ENCODE measurements at regions not wholly inside any gene's neighbourhood (a gene's known extent, or its start where the extent isn't known, plus 50 kb on each side); places are given as distances from the start of the nearest gene placed in this dataset.

- no peak for TF ChIP-seq UBTF (IDR thresholded peaks at IDR 0.05; ENCODE audit: borderline replicate concordance in 1 of 2, low read depth in 2 of 2, low read length in 2 of 2)
- TF ChIP-seq EHMT2 (IDR thresholded peaks at IDR 0.05), result no peak
These were observed 51.5 kb upstream of the DCC start (continued) for GRCh38 chr18:52288403-52289004.

GRCh38 chr18:52289392-52289791 lies 50.6 kb upstream of the DCC start:
- Histone ChIP-seq H3K4me3 (no peak overlapping the region), H3K9ac (ENCODE audit: insufficient read depth in 1 of 2, low read depth in 2 of 2, low read length in 2 of 2) (no peak overlapping the region), H3K79me2 (ENCODE audit: control insufficient read depth, insufficient read depth, low read length) (no peaks in the 10 kb centered on the region), H4K20me1 (replicated peaks; ENCODE audit: control insufficient read depth, insufficient read depth, low read length) (no peaks in the 10 kb centered on the region), H3K27me3 (ENCODE audit: control insufficient read depth in 2 of 2, insufficient read depth in 2 of 2, low read length in 2 of 2) (no peaks in the 10 kb centered on the region), H3K27ac (ENCODE audit: extremely low read depth, low read depth, low read length) (no peak overlapping the region), H3K4me2 (ENCODE audit: insufficient read depth, low read length) (no peak overlapping the region), H3K9me1 (ENCODE audit: control insufficient read depth, insufficient read depth, low read length) (no peaks in the 10 kb centered on the region), H3K4me1 (replicated peaks in 1 of 2; ENCODE audit: control insufficient read depth in 2 of 2, insufficient read depth in 2 of 2, low read length in 2 of 2) (no peaks in the 10 kb centered on the region), H3K36me3 (ENCODE audit: control insufficient read depth, insufficient read depth, low read length) (no peaks in the 10 kb centered on the region), H3K9me3 (replicated peaks; ENCODE audit: control insufficient read depth, insufficient read depth, low read depth, low read length) (no peaks in the 10 kb centered on the region), H2AFZ (ENCODE audit: low read depth, low read length) (no peak overlapping the region)
- ATAC-seq (no peak), FAIRE-seq (no peak), DNase-seq (ENCODE audit: extremely low read depth in 1 of 4, low spot score in 3 of 4) (no peak)
- BruUV-seq (replicated peaks), result no TSS peak
- WGBS (ENCODE audit: insufficient coverage, low coverage, missing lambda C conversion rate), result 0% methylated on average over 1 of the region's 1 CpG
- in situ Hi-C loops (cut with MboI) (loop anchor here (25.0 kb wide), 1 partner anchor 1177 kb away; no protein-coding TSS in a partner anchor), intact Hi-C loops (cut with micrococcal nuclease) (no loop called here)
- CTCF ChIA-PET (ENCODE audit: low intra/inter-chr PET ratio), result no interaction called here
- POLR2A ChIA-PET, result no interaction called here
- TF ChIP-seq POLR2B (IDR thresholded peaks at IDR 0.05; ENCODE audit: low read depth, partially characterized antibody), result no peak
- TF ChIP-seq ZNF780A (CRISPR knock-in tag; IDR thresholded peaks at IDR 0.05), result no peak
- no peak for TF ChIP-seq TSHZ1 (CRISPR knock-in tag; IDR thresholded peaks at IDR 0.05)
- no peak for TF ChIP-seq CBX2 (IDR thresholded peaks at IDR 0.05; ENCODE audit: insufficient read depth, low read length, poor library complexity, severe bottlenecking)
- TF ChIP-seq MXI1 (IDR thresholded peaks at IDR 0.05; ENCODE audit: low read depth, low read length), result no peak
- TF ChIP-seq ZNF143 (CRISPR knock-in tag; IDR thresholded peaks at IDR 0.05), result no peak
- TF ChIP-seq ZNF224 (CRISPR knock-in tag; IDR thresholded peaks at IDR 0.05), result no peak
- no peak for TF ChIP-seq ZNF277 (CRISPR knock-in tag; IDR thresholded peaks at IDR 0.05; ENCODE audit: borderline replicate concordance)
- TF ChIP-seq KLF1 (tag; IDR thresholded peaks at IDR 0.05), result no peak
- TF ChIP-seq C11orf30 (IDR thresholded peaks at IDR 0.05; ENCODE audit: low read depth), result no peak
- TF ChIP-seq CBX3 (IDR thresholded peaks at IDR 0.05; ENCODE audit: borderline replicate concordance in 1 of 2, low read length in 2 of 2), result no peak
- TF ChIP-seq HNRNPH1 (optimal IDR thresholded peaks at IDR 0.05; ENCODE audit: low read depth, low read length), result no peak
- no peak for TF ChIP-seq ETV5 (CRISPR knock-in tag; IDR thresholded peaks at IDR 0.05; ENCODE audit: low read depth)

Measured in K562 (cell line).